ENCODE measurements at regions not wholly inside any gene's neighbourhood (a gene's known extent, or its start where the extent isn't known, plus 50 kb on each side); places are given as distances from the start of the nearest gene placed in this dataset.

GRCh38 chr12:66962290-66962689, 283.4 kb upstream of the GRIP1 start:
- no peak for DNase-seq (ENCODE audit: low spot score)

DNA sequence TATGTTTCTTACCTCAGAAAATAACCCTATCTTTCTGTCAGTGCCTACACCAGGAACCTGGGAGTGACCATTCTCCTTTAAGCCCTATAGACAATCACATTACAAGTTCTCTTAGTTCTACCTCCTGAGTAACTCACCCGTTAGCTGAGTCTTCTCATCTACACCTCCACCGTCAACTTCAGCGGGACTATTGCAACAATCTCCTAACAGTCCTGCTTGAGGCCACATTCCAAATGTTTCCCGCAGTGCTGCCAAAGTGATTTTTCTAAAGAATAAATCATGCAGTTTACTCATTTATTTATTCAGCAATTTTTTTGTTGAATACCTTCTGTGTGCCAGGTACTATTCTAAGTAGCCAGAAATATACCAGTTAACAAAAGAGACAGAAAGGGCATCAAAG, 285.0 kb upstream of the GRIP1 start:
- no peak for DNase-seq (ENCODE audit: low spot score)

DNA sequence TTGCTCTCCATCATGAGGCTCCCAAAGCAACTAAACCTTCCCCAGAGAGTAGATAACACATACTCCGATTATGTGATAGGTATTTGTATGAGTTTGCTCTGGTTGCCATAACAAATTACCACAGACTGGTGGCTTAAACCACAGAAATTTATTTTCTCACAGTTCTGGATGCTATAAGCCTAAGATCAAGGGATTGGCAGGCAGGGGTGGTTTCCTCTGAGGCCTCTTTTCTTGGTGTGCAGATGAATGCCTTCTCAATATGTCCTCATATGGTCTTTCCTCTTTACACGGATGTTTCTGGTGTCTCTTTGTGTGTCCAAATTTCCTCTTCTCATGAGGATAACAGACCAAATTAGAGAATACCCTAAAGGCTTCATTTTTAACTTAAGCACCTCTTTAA, 285.8 kb upstream of the GRIP1 start:
- no peak for DNase-seq (ENCODE audit: low spot score)

DNA sequence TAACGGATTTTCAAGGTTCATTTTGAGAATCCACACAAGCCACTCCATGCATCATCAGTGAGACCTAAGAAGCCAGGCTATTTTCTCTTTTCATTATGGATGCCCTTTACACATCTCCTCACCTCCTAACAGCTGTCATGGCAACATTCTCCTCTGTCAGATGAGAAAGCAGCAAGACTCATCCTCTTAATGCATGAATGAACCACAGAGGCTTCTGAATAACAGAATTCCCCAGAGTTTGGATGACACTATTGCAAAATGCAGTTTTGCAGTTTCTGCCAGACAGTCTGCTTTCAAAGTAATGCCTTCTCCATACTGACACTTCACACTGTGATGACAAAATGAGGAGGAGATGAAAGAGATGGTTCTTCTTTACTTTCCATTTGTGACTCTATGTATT, 286.7 kb upstream of the GRIP1 start:
- DNase-seq (ENCODE audit: low spot score): no peak

GRCh38 chr12:66971816-66972215, 292.9 kb upstream of the GRIP1 start:
- DNase-seq (ENCODE audit: low spot score): no peak

- no peak for DNase-seq (ENCODE audit: low spot score)
These were observed 292.6 kb upstream of the CAND1 start for GRCh38 chr12:66976526-66976925.

GRCh38 chr12:66978802-66979201, 290.4 kb upstream of the CAND1 start:
- no peak for DNase-seq (ENCODE audit: low spot score)

DNA sequence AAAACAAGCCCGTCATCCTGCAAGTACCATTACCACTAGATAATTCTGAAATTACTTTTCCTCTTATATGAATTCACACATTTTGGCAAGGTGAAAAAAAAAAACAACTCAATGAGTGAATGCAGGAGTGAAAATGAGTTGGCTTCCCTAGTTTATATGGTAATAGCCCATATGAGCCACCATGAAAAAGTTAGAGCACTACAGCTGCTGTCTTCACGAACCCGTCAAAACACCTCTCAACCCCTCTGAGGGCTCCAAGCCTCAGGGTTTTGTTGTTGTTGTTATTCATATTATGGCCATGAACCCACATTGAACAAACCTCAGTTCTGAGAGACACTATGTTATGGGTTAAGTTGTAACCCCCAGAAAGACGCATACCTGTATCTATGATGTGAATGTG, 289.9 kb upstream of the CAND1 start:
- no peak for DNase-seq (ENCODE audit: low spot score)

- no peak for DNase-seq (ENCODE audit: low spot score)
These were observed 285.1 kb upstream of the CAND1 start for GRCh38 chr12:66984077-66984476.

GRCh38 chr12:66984962-66985361, 284.2 kb upstream of the CAND1 start:
- DNase-seq (ENCODE audit: low spot score): no peak

DNA sequence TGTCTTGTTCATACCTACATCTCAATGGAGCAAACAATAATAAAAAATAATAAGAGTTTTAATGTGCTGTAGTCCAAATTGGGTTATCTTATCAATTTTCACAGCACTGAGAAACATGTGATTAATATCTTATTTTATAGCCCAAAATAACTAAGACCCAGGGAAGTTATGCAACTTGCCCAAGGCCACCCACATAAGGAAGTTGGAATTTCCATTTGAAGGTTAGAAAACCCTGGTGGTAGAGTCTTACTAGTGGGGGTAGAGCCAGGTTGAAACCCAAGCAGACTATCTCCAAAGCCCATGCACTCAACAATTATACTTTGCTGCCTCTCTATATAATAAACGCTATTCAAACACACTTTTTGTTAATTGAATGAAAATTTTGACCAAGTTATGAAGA, 270.0 kb upstream of the CAND1 start:
- no peak for DNase-seq (ENCODE audit: low spot score)

- DNase-seq (ENCODE audit: low spot score): no peak
These were observed 267.9 kb upstream of the CAND1 start for GRCh38 chr12:67001251-67001650.

- no peak for DNase-seq (ENCODE audit: low spot score)
These were observed 266.4 kb upstream of the CAND1 start for GRCh38 chr12:67002720-67003119.

- no peak for DNase-seq (ENCODE audit: low spot score)
These were observed 262.5 kb upstream of the CAND1 start for GRCh38 chr12:67006610-67007009.

GRCh38 chr12:67014642-67015041, 254.5 kb upstream of the CAND1 start:
- DNase-seq (ENCODE audit: low spot score): no peak

- DNase-seq (ENCODE audit: low spot score): no peak
These were observed 251.1 kb upstream of the CAND1 start for GRCh38 chr12:67018105-67018504.

DNA sequence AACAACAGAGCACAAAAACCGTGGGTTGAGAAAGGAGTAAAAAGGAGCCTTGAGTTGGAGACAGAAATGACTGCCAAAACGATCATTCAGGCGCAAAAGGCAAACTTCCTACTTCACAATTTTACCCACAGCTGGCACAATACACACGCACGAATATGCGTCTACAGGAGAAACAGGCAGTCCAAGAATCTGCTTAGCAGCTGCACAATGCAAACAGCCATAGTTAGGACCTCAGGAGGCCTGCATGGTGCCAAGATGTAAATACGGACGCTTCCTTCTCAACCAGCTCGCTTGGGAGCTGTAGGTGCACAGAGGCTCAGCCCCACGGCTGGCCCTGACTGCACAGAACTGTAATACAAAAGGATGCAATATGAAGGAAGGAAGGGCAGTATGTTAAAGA, 250.1 kb upstream of the CAND1 start:
- no peak for DNase-seq (ENCODE audit: low spot score)

- DNase-seq (ENCODE audit: low spot score): no peak
These were observed 243.5 kb upstream of the CAND1 start for GRCh38 chr12:67025543-67026114.

DNA sequence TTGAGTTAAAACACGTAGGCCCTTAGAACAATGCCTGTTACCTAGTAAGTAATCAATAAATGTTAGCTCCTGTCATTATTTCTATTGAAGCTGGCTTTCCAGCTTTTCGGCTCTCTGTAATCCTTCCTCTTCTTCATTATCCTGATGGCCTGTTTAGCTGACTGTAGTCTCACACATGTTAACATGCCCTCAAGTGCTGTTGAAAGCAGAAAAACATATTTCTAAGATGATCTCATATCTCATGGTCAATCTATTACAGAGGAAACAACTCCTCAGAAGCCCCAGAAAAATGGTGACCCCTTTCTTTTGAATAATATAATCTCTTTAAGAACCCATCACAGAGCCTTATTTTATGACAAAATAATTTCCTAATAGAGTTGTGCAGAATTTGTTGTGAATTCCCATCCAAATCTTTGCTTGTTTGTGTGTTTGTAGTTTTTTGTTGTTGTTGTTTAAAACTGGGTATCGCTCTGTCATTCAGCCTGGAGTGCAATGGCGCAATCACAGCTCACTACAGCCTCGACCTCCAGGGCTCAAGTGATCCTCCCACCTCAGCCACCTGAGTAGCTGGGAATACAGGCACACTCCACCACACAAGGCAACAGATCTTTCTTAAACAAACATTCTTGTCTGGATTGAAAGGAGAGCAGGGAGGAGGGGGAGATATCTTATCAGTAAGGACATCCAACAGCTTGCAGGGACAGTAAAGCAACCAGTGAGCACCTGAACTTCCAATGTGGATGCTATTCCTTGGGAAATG, 242.5 kb upstream of the CAND1 start:
- no peak for DNase-seq (ENCODE audit: low spot score)

GRCh38 chr12:67028529-67028928, 240.6 kb upstream of the CAND1 start:
- no peak for DNase-seq (ENCODE audit: low spot score)

DNA sequence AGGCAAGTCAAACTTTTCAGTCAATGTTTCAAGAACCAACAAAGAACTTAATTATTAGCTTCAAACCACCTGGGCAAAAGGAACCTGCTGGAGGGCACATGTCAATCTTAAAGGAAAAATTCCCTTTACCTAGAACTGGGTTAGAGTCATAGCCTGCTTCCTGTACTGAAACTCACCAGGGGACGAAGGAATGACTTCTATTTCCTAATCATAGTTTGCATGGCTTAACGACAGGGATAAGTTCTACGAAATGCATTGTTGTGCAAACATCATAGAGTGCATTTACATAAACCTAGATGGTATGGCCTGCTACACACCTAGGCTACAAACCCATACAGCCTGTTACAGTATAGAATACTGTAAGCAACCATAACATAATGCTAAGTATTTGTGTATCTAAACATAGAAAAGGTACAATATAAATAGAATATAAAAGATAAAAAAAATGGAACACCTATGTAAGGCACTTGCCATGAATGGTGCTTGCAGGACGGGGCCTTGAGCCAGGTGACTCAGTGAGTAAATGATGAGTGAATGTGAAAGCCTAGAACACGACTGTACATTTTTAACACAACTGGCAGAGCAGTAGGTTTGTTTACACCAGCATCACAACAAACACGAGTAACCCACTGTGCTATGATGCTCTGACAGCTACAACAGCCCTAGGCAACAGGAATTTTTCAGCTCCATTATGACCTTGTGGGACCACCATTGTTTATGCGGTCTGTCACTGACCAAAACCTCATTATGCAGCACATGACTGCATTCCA, 234.9 kb upstream of the CAND1 start:
- peak; percentile 15 for DNase-seq (ENCODE audit: low spot score)

DNA sequence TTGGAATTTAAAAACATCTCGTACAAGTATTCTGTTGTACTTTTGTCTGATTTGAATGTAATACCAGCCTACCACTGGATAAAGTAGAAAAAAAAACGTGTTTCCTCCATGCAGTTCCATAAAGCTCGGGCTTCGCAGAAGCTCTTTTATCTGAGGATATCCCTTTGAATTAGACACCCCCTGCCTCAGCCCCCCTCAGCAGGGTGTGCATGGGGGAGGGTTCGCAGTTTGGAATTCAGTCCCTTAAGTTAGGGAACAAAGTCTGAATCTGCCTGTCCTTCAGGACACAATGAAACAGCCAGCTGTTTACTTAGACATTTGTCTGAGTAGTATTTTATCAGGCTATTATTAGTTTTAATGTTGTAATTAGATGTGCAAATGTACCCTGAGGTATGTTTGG, 234.0 kb upstream of the CAND1 start:
- no peak for DNase-seq (ENCODE audit: low spot score)

DNA sequence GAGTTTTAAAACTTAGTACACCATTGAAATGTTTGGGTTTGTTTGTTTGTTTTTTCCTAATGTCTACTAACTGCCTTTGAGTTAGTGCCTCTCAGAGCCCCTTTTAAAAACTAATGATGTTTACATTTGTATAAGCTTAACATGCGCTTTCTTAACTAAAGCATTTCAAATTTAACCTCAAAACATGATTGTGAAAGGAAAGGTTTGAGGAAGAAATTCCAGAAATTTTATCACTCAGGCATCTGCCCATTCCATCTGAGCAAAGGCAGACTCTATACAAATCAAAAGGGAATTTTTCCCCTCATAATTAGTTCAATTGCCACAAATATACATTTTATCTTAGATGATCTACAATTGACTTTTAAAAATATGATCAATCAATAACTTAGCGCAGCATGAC, 230.7 kb upstream of the CAND1 start:
- DNase-seq (ENCODE audit: low spot score): no peak

Measured in mucosa of gallbladder (tissue), 1 donor.